Neutrophil (primary cell): ENCODE measurements at regions not wholly inside any gene's neighbourhood (a gene's known extent, or its start where the extent isn't known, plus 50 kb on each side); places are given as distances from the start of the nearest gene placed in this dataset.

Source experiments
- H3K27ac ChIP-seq: fragments of 200-600 bp; sonication (generic); 2 replicates; pipeline ENCODE4 v1.5.1; 2016; ENCODE audit warnings: mild to moderate bottlenecking, moderate library complexity
- H3K27me3 ChIP-seq: fragments of 200-600 bp; sonication (generic); 2 replicates; pipeline ENCODE4 v1.6.0; 2016; ENCODE audit warnings: mild to moderate bottlenecking
- H3K36me3 ChIP-seq: fragments of 200-600 bp; sonication (generic); 2 replicates; pipeline ENCODE4 v1.5.1; 2017
- H3K4me1 ChIP-seq, 2 experiments: fragments of 200-600 bp in 1 of 2; sonication (generic) in 1 of 2; 1 replicate in 1 of 2; 2 replicates in 1 of 2; pipeline versions ENCODE4 v1.5.1 to v1.6.1; 2013 to 2016; ENCODE audit warnings: low read depth in 1 of 2, low read length in 1 of 2, mild to moderate bottlenecking in 1 of 2, moderate library complexity in 1 of 2; ENCODE audit not compliant: control insufficient read depth in 1 of 2, insufficient read depth in 1 of 2
- H3K4me3 ChIP-seq, 2 experiments: fragments of 200-600 bp in 1 of 2; sonication (generic) in 1 of 2; 1 replicate in 1 of 2; 2 replicates in 1 of 2; pipeline ENCODE4 v1.5.1; 2013 to 2016; ENCODE audit warnings: low read depth in 1 of 2, low read length in 1 of 2, mild to moderate bottlenecking in 1 of 2, moderate library complexity in 1 of 2
- H3K9me3 ChIP-seq: fragments of 200-600 bp; sonication (generic); 2 replicates; pipeline ENCODE4 v1.5.1; 2016
- TF ChIP-seq, protein P1 (sequence below): fragments of 200-600 bp; sonication (generic); IDR thresholded peaks from 2 replicates; pipeline ENCODE4 v1.5.1; 2016; ENCODE audit warnings: antibody characterized with exemption

DNA sequence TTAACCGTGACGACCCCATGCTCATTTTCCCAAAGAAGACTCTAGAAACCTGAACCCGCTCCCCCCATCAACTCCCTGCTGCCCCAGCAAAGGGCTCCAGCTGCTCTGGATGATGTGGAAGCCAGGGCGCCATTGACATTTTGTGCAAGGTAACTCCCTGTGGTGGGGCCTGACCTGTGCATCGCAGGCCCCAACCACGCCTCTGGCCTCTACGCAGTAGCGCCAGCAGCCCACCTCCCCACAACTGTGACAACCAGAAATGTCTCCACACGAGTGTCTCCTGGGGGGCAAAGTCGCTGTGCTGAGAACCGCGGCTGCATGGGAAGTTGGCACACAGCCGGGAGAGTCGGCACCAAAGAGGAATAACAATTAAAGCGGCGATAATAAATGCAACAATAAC is 86.9 kb upstream of the PRR5 start:
- Histone ChIP-seq H3K27me3 (peaks cover 23% of the 10 kb centered on the region), H3K4me3 (no peak overlapping the region), H3K9me3 (no peaks in the 10 kb centered on the region), H3K27ac (no peak overlapping the region), H3K4me1 (no peaks in the 10 kb centered on the region), H3K36me3 (no peaks in the 10 kb centered on the region)
- TF ChIP-seq, protein P1, sequence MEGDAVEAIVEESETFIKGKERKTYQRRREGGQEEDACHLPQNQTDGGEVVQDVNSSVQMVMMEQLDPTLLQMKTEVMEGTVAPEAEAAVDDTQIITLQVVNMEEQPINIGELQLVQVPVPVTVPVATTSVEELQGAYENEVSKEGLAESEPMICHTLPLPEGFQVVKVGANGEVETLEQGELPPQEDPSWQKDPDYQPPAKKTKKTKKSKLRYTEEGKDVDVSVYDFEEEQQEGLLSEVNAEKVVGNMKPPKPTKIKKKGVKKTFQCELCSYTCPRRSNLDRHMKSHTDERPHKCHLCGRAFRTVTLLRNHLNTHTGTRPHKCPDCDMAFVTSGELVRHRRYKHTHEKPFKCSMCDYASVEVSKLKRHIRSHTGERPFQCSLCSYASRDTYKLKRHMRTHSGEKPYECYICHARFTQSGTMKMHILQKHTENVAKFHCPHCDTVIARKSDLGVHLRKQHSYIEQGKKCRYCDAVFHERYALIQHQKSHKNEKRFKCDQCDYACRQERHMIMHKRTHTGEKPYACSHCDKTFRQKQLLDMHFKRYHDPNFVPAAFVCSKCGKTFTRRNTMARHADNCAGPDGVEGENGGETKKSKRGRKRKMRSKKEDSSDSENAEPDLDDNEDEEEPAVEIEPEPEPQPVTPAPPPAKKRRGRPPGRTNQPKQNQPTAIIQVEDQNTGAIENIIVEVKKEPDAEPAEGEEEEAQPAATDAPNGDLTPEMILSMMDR, result no peak

DNA sequence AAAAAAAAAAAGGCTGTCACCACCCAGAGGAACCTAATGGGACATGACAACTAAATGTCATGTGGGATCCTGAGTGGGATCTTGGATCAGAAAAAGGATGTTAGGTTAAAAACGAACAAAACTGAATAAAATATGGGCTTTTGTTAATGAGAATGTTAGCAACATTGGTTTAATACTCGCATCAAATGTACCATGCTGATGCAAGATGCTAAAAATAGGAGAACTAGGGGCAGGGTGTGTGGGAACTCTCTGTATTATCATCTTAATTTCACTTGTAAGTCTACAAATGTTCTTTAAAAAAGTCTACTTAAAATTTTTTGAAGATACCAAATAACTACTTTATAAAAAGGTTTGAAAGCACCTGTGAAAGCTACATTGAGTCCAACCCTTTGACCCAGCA is 88.8 kb upstream of the PRR5 start:
- Histone ChIP-seq H3K36me3 (no peaks in the 10 kb centered on the region), H3K4me1 (no peaks in the 10 kb centered on the region), H3K4me3 (no peak overlapping the region), H3K27ac (no peak overlapping the region), H3K27me3 (peaks cover 3% of the 10 kb centered on the region), H3K9me3 (no peaks in the 10 kb centered on the region)
- TF ChIP-seq, protein P1, result no peak

DNA sequence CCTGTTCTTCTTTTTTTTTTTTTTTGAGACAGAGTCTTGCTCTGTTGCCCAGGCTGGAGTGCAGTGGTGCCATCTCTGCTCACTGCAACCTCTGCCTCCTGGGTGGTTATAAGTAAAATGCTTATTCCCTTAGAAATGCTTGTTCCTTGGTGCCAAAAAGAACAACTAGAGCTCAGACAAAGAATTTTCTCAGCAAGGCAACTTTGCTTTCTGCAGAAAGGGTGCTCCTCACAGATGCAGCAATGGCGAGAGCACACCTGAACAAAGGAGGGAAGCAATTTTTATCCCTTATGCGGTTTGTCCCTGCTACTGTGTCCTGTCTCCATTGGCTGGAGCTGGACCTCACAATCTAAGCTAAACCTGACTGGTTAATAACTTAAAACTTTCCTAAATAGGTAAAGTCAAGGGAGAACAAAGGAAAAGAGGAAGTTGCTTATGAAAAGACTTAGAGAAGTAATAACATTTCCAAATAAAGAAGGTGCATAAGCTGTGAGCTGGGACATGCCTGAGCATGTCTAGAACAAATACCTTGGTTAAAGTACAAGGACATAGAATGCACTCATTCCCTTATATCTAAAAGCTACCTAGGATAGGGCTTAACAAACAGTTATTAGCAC is 90.0 kb upstream of the PRR5 start:
- Histone ChIP-seq H3K36me3 (no peaks in the 10 kb centered on the region), H3K27ac (no peak overlapping the region), H3K27me3 (no peaks in the 10 kb centered on the region), H3K9me3 (no peaks in the 10 kb centered on the region), H3K4me1 (no peaks in the 10 kb centered on the region), H3K4me3 (no peak overlapping the region)
- TF ChIP-seq, protein P1, result no peak

DNA sequence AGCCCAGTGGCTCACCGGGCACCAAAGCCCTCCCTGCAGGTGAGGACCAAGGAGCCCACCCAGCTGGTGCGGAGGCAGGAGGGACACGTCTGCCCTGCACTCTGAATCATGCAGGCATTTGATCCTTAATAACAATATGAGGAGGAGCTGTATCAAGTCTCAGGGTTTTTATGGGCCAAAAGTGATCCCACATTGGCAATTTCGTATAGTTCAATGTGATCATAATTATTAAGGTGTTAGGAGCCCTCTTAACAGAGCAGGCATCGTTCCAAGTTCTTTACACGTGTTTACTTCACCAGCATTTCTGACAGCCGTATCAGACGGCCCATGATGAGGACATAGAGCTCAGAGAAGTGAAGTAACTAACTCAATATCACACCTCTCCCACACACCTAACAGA is 91.9 kb upstream of the PRR5 start:
- H3K4me3 ChIP-seq, result no peak overlapping the region
- no peaks in the 10 kb centered on the region for H3K4me1 ChIP-seq
- H3K27ac ChIP-seq, result no peak overlapping the region
- no peaks in the 10 kb centered on the region for H3K9me3 ChIP-seq
- H3K36me3 ChIP-seq, result no peaks in the 10 kb centered on the region
- TF ChIP-seq, protein P1, result no peak
- peaks cover 15% of the 10 kb centered on the region for H3K27me3 ChIP-seq

DNA sequence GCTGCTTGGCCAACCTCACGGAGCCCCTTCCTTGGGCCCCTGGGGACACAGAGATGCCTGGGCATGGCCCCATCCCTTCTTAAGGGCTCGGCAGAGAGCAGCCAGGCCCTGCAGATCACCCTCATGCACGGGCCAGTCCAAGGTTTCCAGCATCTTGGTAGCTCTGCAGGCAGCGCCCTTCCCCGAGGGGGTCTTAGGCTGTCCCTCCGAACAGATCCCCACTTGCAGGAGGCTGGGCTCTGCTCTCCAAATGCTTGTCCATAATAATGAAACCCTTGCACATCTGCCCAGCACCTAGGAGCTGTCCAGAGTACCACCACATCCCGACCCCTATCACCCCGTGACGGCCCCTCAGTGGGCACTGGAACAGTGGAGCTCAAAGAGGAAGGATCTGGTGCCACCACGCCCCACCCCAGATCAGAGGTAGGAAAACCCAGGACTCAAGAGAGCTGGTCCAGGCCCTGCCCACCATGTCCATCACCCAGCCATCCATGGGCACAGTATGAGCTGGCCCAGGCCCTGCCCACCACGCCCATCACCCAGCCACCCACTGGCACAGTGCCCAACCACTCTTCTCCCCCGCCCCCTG is 92.5 kb upstream of the PRR5 start:
- no peak overlapping the region for H3K4me3 ChIP-seq
- peaks cover 21% of the 10 kb centered on the region for H3K27me3 ChIP-seq
- no peaks in the 10 kb centered on the region for H3K36me3 ChIP-seq
- H3K9me3 ChIP-seq, result no peaks in the 10 kb centered on the region
- TF ChIP-seq, protein P1, result no peak
- no peaks in the 10 kb centered on the region for H3K4me1 ChIP-seq
- no peak overlapping the region for H3K27ac ChIP-seq
